Astrocyte (in vitro differentiated cells and primary cell): ENCODE measurements at regions not wholly inside any gene's neighbourhood (a gene's known extent, or its start where the extent isn't known, plus 50 kb on each side); places are given as distances from the start of the nearest gene placed in this dataset.

ENCODE experiments used
- DNase-seq: peaks from one replicate; pipeline ENCODE4 v3.0.0-alpha.2; 2010; ENCODE audit warnings: low read depth
- FAIRE-seq: peaks from 2 replicates; lab custom pipeline; 2011; peaks lifted over from hg19 to GRCh38; lab: Jason Lieb, UNC
- H2AFZ ChIP-seq: 2 replicates; pipeline ENCODE4 v1.6.0; 2012; ENCODE audit warnings: low read depth, low read length, inconsistent platforms
- H3K27ac ChIP-seq: 2 replicates; pipeline ENCODE4 v1.5.1; 2011; ENCODE audit warnings: low read depth, low read length, inconsistent platforms
- H3K27me3 ChIP-seq: 2 replicates; pipeline ENCODE4 v1.6.0; 2011; ENCODE audit warnings: low read length, inconsistent platforms; ENCODE audit not compliant: insufficient read depth
- H3K36me3 ChIP-seq: 2 replicates; pipeline ENCODE4 v1.5.1; 2011; ENCODE audit warnings: low read length, inconsistent platforms; ENCODE audit not compliant: insufficient read depth
- H3K4me1 ChIP-seq: 2 replicates; pipeline ENCODE4 v1.5.1; 2011; ENCODE audit warnings: low read length, inconsistent platforms; ENCODE audit not compliant: insufficient read depth
- H3K4me2 ChIP-seq: 2 replicates; pipeline ENCODE4 v1.6.0; 2012; ENCODE audit warnings: low read length, inconsistent platforms
- H3K4me3 ChIP-seq: 2 replicates; pipeline ENCODE4 v1.5.1; 2011; ENCODE audit warnings: low read depth, mild to moderate bottlenecking, low read length, inconsistent platforms; ENCODE audit not compliant: insufficient read depth
- H3K79me2 ChIP-seq: 2 replicates; pipeline ENCODE4 v1.6.0; 2012; ENCODE audit warnings: mild to moderate bottlenecking, low read length, inconsistent platforms; ENCODE audit not compliant: insufficient read depth
- H3K9ac ChIP-seq: 2 replicates; pipeline ENCODE4 v1.6.0; 2012; ENCODE audit warnings: mild to moderate bottlenecking, low read length, inconsistent platforms
- H3K9me3 ChIP-seq: 2 replicates; pipeline ENCODE4 v1.5.1; 2012; ENCODE audit warnings: low read depth, mild to moderate bottlenecking, low read length, inconsistent platforms; ENCODE audit not compliant: insufficient read depth
- H4K20me1 ChIP-seq: 2 replicates; pipeline ENCODE4 v1.6.0; 2012; ENCODE audit warnings: low read length, inconsistent platforms; ENCODE audit not compliant: insufficient read depth
- H3K27ac Mint-ChIP-seq: one replicate; pipeline ENCODE4 v1.8.0; 2021; ENCODE audit warnings: mild to moderate bottlenecking, mixed read lengths; ENCODE audit not compliant: unreplicated experiment
- H3K27me3 Mint-ChIP-seq: one replicate; pipeline ENCODE4 v1.8.0; 2021; ENCODE audit warnings: low read depth, mixed read lengths; ENCODE audit not compliant: unreplicated experiment
- H3K36me3 Mint-ChIP-seq: one replicate; pipeline ENCODE4 v1.8.0; 2021; ENCODE audit warnings: low read depth, mixed read lengths; ENCODE audit not compliant: unreplicated experiment
- H3K4me1 Mint-ChIP-seq: one replicate; pipeline ENCODE4 v1.8.0; 2021; ENCODE audit warnings: low read depth, mixed read lengths; ENCODE audit not compliant: unreplicated experiment
- H3K4me3 Mint-ChIP-seq: one replicate; pipeline ENCODE4 v1.8.0; 2021; ENCODE audit warnings: mild to moderate bottlenecking, moderate library complexity, mixed read lengths; ENCODE audit not compliant: unreplicated experiment
- H3K9me3 Mint-ChIP-seq: one replicate; pipeline ENCODE4 v1.8.0; 2021; ENCODE audit warnings: mild to moderate bottlenecking, mixed read lengths; ENCODE audit not compliant: unreplicated experiment
- EZH2 ChIP-seq: IDR thresholded peaks from 2 replicates; pipeline ENCODE4 v1.6.1; 2012; ENCODE audit warnings: mild to moderate bottlenecking, low read length, inconsistent platforms; ENCODE audit not compliant: insufficient read depth
- TF ChIP-seq, protein P1 (sequence below): IDR thresholded peaks from 2 replicates; pipeline ENCODE4 v1.5.1; 2011; ENCODE audit warnings: low read depth, mild to moderate bottlenecking, inconsistent platforms, low read length, moderate library complexity; ENCODE audit not compliant: insufficient read depth

GRCh38 chr2:14433946-14434495 is 198.5 kb upstream of the LRATD1 start:
- Histone ChIP-seq H3K4me2 (no peak overlapping the region), H3K27me3 (no peaks in the 10 kb centered on the region), H4K20me1 (no peaks in the 10 kb centered on the region), H3K36me3 (no peaks in the 10 kb centered on the region), H3K9me3 (no peaks in the 10 kb centered on the region), H3K79me2 (no peaks in the 10 kb centered on the region), H3K9ac (no peak overlapping the region), H2AFZ (no peak overlapping the region), H3K27ac (no peak overlapping the region), H3K4me3 (no peak overlapping the region), H3K4me1 (no peaks in the 10 kb centered on the region)
- Mint-ChIP-seq H3K4me3 (no peak overlapping the region), H3K36me3 (no peaks in the 10 kb centered on the region), H3K4me1 (no peaks in the 10 kb centered on the region), H3K9me3 (peaks cover 1% of the 10 kb centered on the region), H3K27me3 (peaks cover 3% of the 10 kb centered on the region), H3K27ac (no peak overlapping the region)
- DNase-seq (no peak), FAIRE-seq (no peak)
- TF ChIP-seq, protein P1, sequence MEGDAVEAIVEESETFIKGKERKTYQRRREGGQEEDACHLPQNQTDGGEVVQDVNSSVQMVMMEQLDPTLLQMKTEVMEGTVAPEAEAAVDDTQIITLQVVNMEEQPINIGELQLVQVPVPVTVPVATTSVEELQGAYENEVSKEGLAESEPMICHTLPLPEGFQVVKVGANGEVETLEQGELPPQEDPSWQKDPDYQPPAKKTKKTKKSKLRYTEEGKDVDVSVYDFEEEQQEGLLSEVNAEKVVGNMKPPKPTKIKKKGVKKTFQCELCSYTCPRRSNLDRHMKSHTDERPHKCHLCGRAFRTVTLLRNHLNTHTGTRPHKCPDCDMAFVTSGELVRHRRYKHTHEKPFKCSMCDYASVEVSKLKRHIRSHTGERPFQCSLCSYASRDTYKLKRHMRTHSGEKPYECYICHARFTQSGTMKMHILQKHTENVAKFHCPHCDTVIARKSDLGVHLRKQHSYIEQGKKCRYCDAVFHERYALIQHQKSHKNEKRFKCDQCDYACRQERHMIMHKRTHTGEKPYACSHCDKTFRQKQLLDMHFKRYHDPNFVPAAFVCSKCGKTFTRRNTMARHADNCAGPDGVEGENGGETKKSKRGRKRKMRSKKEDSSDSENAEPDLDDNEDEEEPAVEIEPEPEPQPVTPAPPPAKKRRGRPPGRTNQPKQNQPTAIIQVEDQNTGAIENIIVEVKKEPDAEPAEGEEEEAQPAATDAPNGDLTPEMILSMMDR = no peak
- TF ChIP-seq EZH2 = no peak

DNA sequence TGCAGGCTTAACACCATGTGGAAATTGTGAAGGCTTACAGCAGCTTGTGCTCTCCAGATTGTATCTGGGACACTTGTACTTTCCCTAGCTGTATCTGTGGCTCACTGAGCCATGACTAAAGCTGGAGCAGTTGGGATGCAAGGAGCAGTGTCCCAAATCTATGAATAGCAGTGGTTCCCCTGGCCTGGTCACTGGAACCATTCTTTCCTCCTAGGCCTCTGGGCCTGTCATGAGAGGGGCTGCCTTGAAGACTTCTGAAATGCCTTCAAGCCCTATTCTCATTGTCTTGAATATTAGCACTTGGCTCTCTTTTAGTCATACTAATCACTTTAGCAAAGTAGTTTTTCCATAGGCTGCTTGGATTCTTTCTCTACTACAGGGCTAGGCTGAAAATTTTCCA is 186.8 kb upstream of the LRATD1 start:
- H3K79me2 ChIP-seq = no peaks in the 10 kb centered on the region
- no peak for FAIRE-seq
- H3K4me1 Mint-ChIP-seq = no peaks in the 10 kb centered on the region
- no peak for DNase-seq
- no peaks in the 10 kb centered on the region for H3K4me1 ChIP-seq
- H3K4me3 Mint-ChIP-seq = no peak overlapping the region
- TF ChIP-seq EZH2 = no peak
- TF ChIP-seq, protein P1 = no peak
- H3K27me3 Mint-ChIP-seq = no peaks in the 10 kb centered on the region
- no peak overlapping the region for H3K4me2 ChIP-seq
- H3K27me3 ChIP-seq = no peaks in the 10 kb centered on the region
- no peak overlapping the region for H3K27ac Mint-ChIP-seq
- no peak overlapping the region for H3K4me3 ChIP-seq
- no peak overlapping the region for H3K9ac ChIP-seq
- H3K9me3 Mint-ChIP-seq = peaks cover 12% of the 10 kb centered on the region
- H3K36me3 ChIP-seq = no peaks in the 10 kb centered on the region
- H3K36me3 Mint-ChIP-seq = no peaks in the 10 kb centered on the region
- no peak overlapping the region for H2AFZ ChIP-seq
- H3K9me3 ChIP-seq = peaks cover 5% of the 10 kb centered on the region
- H3K27ac ChIP-seq = no peak overlapping the region
- no peaks in the 10 kb centered on the region for H4K20me1 ChIP-seq

GRCh38 chr2:14448340-14448739 is 184.2 kb upstream of the LRATD1 start:
- H3K4me3 Mint-ChIP-seq = no peak overlapping the region
- Histone ChIP-seq H3K4me1 (no peaks in the 10 kb centered on the region), H3K9ac (no peak overlapping the region), H3K27me3 (no peaks in the 10 kb centered on the region), H3K27ac (no peak overlapping the region), H3K36me3 (no peaks in the 10 kb centered on the region), H2AFZ (no peak overlapping the region), H3K79me2 (no peaks in the 10 kb centered on the region), H3K4me2 (no peak overlapping the region), H3K4me3 (no peak overlapping the region), H4K20me1 (no peaks in the 10 kb centered on the region), H3K9me3 (peaks cover 5% of the 10 kb centered on the region)
- H3K27me3 Mint-ChIP-seq = no peaks in the 10 kb centered on the region
- no peak for TF ChIP-seq EZH2
- TF ChIP-seq, protein P1 = no peak
- peaks cover 12% of the 10 kb centered on the region for H3K9me3 Mint-ChIP-seq
- FAIRE-seq (no peak), DNase-seq (no peak)
- no peak overlapping the region for H3K27ac Mint-ChIP-seq
- H3K4me1 Mint-ChIP-seq = no peaks in the 10 kb centered on the region
- no peaks in the 10 kb centered on the region for H3K36me3 Mint-ChIP-seq
